Medulla oblongata (tissue), 1 donor: ENCODE measurements at regions not wholly inside any gene's neighbourhood (a gene's known extent, or its start where the extent isn't known, plus 50 kb on each side); places are given as distances from the start of the nearest gene placed in this dataset.
"Not testable (repeated sequence)": the region's sequence is repeated elsewhere in the genome, so short reads cannot be mapped to it uniquely, and the experiment has no call there.

ENCODE experiments used
- DNase-seq: peaks from one replicate; pipeline ENCODE4 v3.0.0-alpha.2; 2015; ENCODE audit errors: extremely low spot score

GRCh38 chr7:65251851-65252620 is 121.6 kb upstream of the ZNF92 start:
- DNase-seq: peak; percentile 17

- no peak for DNase-seq
Observed at GRCh38 chr7:65250697-65251395, 122.8 kb upstream of the ZNF92 start.

- no peak for DNase-seq
Observed at GRCh38 chr7:65250216-65250615, 123.4 kb upstream of the ZNF92 start.

- no peak for DNase-seq
Observed at GRCh38 chr7:65247491-65247890, 126.2 kb upstream of the ZNF92 start.

- DNase-seq: no peak
Observed at GRCh38 chr7:65239707-65240352, 133.8 kb upstream of the ZNF92 start.

GRCh38 chr7:65239324-65239706 is 134.3 kb upstream of the ZNF92 start:
- no peak for DNase-seq

- DNase-seq: no peak
Observed at GRCh38 chr7:65238785-65239184, 134.9 kb upstream of the ZNF92 start.

GRCh38 chr7:65235586-65235985 is 138.1 kb upstream of the ZNF92 start:
- no peak for DNase-seq

GRCh38 chr7:65233409-65234034 is 140.1 kb upstream of the ZNF92 start:
- DNase-seq: no peak

- no peak for DNase-seq
Observed at GRCh38 chr7:65230231-65230630, 143.4 kb upstream of the ZNF92 start.

- DNase-seq: no peak
Observed at GRCh38 chr7:65225422-65226006, 148.1 kb upstream of the ZNF92 start.

GRCh38 chr7:65222655-65223054 is 151.0 kb upstream of the ZNF92 start:
- no peak for DNase-seq

GRCh38 chr7:65221683-65222082 is 152.0 kb upstream of the ZNF92 start:
- DNase-seq: no peak

- DNase-seq: no peak
Observed at GRCh38 chr7:65219623-65220022, 154.0 kb upstream of the ZNF92 start.

GRCh38 chr7:65216469-65216868 is 157.2 kb upstream of the ZNF92 start:
- no peak for DNase-seq

GRCh38 chr7:65213260-65213659 is 160.4 kb upstream of the ZNF92 start:
- DNase-seq: not testable (repeated sequence)

- not testable (repeated sequence) for DNase-seq
Observed at GRCh38 chr7:65199221-65199620, 174.4 kb upstream of the ZNF92 start.

- not testable (repeated sequence) for DNase-seq
Observed at GRCh38 chr7:65193334-65194058, 180.2 kb upstream of the ZNF92 start.

- DNase-seq: not testable (repeated sequence)
Observed at GRCh38 chr7:65177041-65177440, 170.6 kb upstream of the ERV3-1 start.

- not testable (repeated sequence) for DNase-seq
Observed at GRCh38 chr7:65150105-65150504, 143.6 kb upstream of the ERV3-1 start.
